GM21528 (cell line): ENCODE measurements at regions not wholly inside any gene's neighbourhood (a gene's known extent, or its start where the extent isn't known, plus 50 kb on each side); places are given as distances from the start of the nearest gene placed in this dataset.
"Not testable (repeated sequence)": the region's sequence is repeated elsewhere in the genome, so short reads cannot be mapped to it uniquely, and the experiment has no call there.

Experiments used
- ATAC-seq: cut with Tn5 transposase; IDR thresholded peaks from one replicate; pipeline ENCODE4 v1.9.1; 2021; ENCODE audit warnings: mild to moderate bottlenecking, moderate library complexity; ENCODE audit not compliant: unreplicated experiment, low FRiP score

GRCh38 chr6:88459189-88459588 lies 293.0 kb upstream of the CNR1 start:
- no peak for ATAC-seq

- ATAC-seq, result no peak
Observed at GRCh38 chr6:88458662-88459061, 292.5 kb upstream of the CNR1 start.

- ATAC-seq, result no peak
Observed at GRCh38 chr6:88456221-88456859, 290.2 kb upstream of the CNR1 start.

- ATAC-seq, result no peak
Observed at GRCh38 chr6:88455317-88455716, 289.2 kb upstream of the CNR1 start.

GRCh38 chr6:88454658-88455057 lies 288.5 kb upstream of the CNR1 start:
- ATAC-seq, result no peak

GRCh38 chr6:88449770-88450169 lies 283.6 kb upstream of the CNR1 start:
- ATAC-seq, result no peak

GRCh38 chr6:88445188-88445965 lies 279.2 kb upstream of the CNR1 start:
- no peak for ATAC-seq

- ATAC-seq, result no peak
Observed at GRCh38 chr6:88443554-88443953, 277.4 kb upstream of the CNR1 start.

- ATAC-seq, result no peak
Observed at GRCh38 chr6:88442737-88443136, 276.6 kb upstream of the CNR1 start.

GRCh38 chr6:88441346-88441745 lies 275.2 kb upstream of the CNR1 start:
- ATAC-seq, result no peak

- no peak for ATAC-seq
Observed at GRCh38 chr6:88428068-88428467, 261.9 kb upstream of the CNR1 start.

- no peak for ATAC-seq
Observed at GRCh38 chr6:88426005-88426404, 259.9 kb upstream of the CNR1 start.

GRCh38 chr6:88422831-88423230 lies 256.7 kb upstream of the CNR1 start:
- ATAC-seq, result no peak

- ATAC-seq, result not testable (repeated sequence)
Observed at GRCh38 chr6:88420967-88421488, 254.9 kb upstream of the CNR1 start.

- not testable (repeated sequence) for ATAC-seq
Observed at GRCh38 chr6:88418921-88419810, 253.0 kb upstream of the CNR1 start.

- not testable (repeated sequence) for ATAC-seq
Observed at GRCh38 chr6:88417361-88417760, 251.2 kb upstream of the CNR1 start.

GRCh38 chr6:88413459-88413858 lies 247.3 kb upstream of the CNR1 start:
- no peak for ATAC-seq

GRCh38 chr6:88408355-88408754 lies 242.2 kb upstream of the CNR1 start:
- ATAC-seq, result not testable (repeated sequence)

- not testable (repeated sequence) for ATAC-seq
Observed at GRCh38 chr6:88406674-88407073, 240.5 kb upstream of the CNR1 start.

GRCh38 chr6:88403486-88403885 lies 237.3 kb upstream of the CNR1 start:
- no peak for ATAC-seq

- ATAC-seq, result no peak
Observed at GRCh38 chr6:88402909-88403308, 236.8 kb upstream of the CNR1 start.
